ENCODE measurements at regions not wholly inside any gene's neighbourhood (a gene's known extent, or its start where the extent isn't known, plus 50 kb on each side); places are given as distances from the start of the nearest gene placed in this dataset.

DNA sequence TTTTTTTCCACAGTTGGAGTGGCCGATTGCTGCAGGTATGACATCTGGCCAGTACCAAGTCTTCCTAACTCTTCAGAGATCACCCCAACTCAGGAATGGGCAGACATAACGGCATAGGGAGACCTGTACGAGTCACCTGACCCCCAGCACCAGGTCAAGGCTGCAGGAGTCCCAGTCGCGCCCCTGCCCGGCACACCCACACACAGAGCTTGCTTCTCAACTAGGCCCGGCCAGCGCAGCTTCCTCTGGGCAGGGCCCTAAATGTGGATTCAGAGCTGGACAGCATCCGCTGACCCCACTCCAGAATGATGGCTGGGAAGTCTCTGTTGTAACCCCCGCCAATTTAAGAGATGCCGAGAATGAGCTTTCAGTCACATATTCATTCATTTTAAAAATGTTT, 58.8 kb upstream of the CLDN14 start:
- in situ Hi-C loops (cut with MboI; ENCODE audit: low sequenced_read_pairs in 4 of 4), result no loop called here

DNA sequence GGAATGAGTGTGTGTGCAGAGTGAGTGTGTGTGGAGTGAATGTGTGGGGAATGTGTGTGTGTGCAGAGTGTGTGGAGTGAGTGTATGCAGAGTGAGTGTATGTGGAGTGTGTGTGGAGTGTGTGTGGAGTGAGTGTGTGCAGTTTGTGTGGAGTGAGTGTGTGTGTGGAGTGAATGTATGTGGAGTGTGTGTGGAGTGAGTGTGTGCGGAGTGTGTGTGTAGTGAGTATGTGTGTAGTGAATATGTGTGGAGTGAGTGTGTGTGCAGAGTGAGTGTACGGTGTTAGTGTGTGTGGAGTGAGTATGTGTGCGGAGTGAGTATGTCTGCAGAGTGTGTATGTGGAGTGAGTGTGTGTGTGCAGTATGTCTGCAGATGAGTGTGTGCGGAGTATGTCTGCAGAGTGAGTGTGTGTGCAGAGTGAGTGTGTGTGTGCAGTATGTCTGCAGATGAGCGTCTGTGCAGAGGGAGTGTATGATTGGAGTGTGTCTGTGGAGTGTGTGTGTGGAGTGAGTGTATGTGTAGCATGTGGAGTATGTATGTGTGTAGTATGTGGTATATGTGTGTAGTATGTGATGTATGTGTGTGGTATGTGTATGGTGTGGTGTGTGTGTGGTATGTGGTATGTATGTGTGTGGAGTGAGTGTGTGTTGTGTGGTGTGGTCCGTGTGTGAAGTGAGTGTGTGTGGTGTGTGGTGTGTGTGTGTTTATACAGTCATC, 59.7 kb upstream of the CLDN14 start:
- H3K36me3 ChIP-seq, result no peaks in the 10 kb centered on the region
- no peaks in the 10 kb centered on the region for H3K4me1 ChIP-seq
- TF ChIP-seq POLR2A (IDR thresholded peaks at IDR 0.05), result no peak
- in situ Hi-C loops (cut with MboI; ENCODE audit: low sequenced_read_pairs in 4 of 4), result no loop called here
- H3K4me3 ChIP-seq, result no peak overlapping the region
- H3K9me3 ChIP-seq, result no peaks in the 10 kb centered on the region
- DNase-seq (no peak), ATAC-seq (no peak)
- H3K27ac ChIP-seq, result no peak overlapping the region
- peaks cover 7 to 29% (median 27%) of the 10 kb centered on the region in 3 donors for H3K27me3 ChIP-seq
- intact Hi-C loops (cut with DNase I; ENCODE audit: low total_unique reads), result no loop called here

More for the DNA sequence above, 58.8 kb upstream of the CLDN14 start:
- intact Hi-C loops (cut with DNase I; ENCODE audit: low total_unique reads), result no loop called here
- Histone ChIP-seq H3K36me3 (no peaks in the 10 kb centered on the region), H3K4me3 (no peak overlapping the region), H3K27ac (no peak overlapping the region), H3K9me3 (no peaks in the 10 kb centered on the region), H3K27me3 (peaks cover 7 to 29% (median 28%) of the 10 kb centered on the region in 3 donors), H3K4me1 (no peaks in the 10 kb centered on the region)
- DNase-seq, result no peak
- ATAC-seq, result no peak
- TF ChIP-seq POLR2A (IDR thresholded peaks at IDR 0.05), result no peak
- TF ChIP-seq, protein P1, sequence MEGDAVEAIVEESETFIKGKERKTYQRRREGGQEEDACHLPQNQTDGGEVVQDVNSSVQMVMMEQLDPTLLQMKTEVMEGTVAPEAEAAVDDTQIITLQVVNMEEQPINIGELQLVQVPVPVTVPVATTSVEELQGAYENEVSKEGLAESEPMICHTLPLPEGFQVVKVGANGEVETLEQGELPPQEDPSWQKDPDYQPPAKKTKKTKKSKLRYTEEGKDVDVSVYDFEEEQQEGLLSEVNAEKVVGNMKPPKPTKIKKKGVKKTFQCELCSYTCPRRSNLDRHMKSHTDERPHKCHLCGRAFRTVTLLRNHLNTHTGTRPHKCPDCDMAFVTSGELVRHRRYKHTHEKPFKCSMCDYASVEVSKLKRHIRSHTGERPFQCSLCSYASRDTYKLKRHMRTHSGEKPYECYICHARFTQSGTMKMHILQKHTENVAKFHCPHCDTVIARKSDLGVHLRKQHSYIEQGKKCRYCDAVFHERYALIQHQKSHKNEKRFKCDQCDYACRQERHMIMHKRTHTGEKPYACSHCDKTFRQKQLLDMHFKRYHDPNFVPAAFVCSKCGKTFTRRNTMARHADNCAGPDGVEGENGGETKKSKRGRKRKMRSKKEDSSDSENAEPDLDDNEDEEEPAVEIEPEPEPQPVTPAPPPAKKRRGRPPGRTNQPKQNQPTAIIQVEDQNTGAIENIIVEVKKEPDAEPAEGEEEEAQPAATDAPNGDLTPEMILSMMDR (IDR thresholded peaks at IDR 0.05 in 4 of 5, conservative IDR thresholded peaks at IDR 0.05 in 1 of 5), result no peak

DNA sequence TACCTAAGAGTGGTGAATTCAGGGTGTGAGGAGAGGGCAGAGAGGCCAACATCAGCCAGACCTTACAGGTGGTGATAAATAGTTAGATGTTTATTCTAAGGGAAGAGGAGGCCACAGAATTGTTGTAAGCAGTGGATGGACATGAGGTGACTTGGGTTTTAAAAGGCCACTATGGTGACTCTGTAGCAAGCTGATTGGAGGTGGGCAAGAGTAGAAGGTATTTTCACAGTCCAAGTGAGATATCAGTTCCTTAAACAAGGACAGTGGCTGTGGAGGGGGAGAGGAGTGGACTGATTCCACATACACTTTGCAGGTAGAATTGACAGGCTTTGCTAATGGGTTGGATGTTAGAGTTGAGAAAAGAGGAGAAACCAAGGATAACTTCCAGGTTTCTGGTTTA, 60.8 kb upstream of the CLDN14 start:
- Histone ChIP-seq H3K36me3 (no peaks in the 10 kb centered on the region), H3K9me3 (no peaks in the 10 kb centered on the region), H3K4me3 (no peak overlapping the region), H3K4me1 (no peaks in the 10 kb centered on the region), H3K27me3 (peaks cover 7 to 29% (median 24%) of the 10 kb centered on the region in 3 donors), H3K27ac (no peak overlapping the region)
- intact Hi-C loops (cut with DNase I; ENCODE audit: low total_unique reads), result no loop called here
- in situ Hi-C loops (cut with MboI; ENCODE audit: low sequenced_read_pairs in 4 of 4), result no loop called here
- no peak for ATAC-seq
- TF ChIP-seq, protein P1 (IDR thresholded peaks at IDR 0.05 in 4 of 5, conservative IDR thresholded peaks at IDR 0.05 in 1 of 5), result no peak
- no peak for TF ChIP-seq POLR2A (IDR thresholded peaks at IDR 0.05)
- no peak for DNase-seq

DNA sequence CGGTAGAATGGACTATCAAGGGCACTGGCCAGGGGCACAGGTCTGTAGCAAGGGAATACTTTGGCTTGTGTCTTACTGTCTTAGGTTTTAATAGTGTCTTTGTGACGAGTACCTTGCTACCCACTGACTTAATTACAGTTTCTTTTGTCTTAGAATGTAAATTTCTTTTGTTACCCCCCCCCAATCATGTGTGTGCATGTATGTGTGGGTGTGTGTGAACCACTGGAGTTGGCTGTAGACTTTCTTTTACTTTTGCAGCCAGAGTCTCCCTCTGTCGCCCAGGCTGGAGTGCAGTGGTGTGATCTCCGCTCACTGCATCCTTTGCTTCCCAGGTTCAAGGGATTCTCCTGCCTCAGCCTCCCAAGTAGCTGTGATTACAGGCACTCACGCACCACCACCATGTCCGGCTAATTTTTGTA, 61.8 kb upstream of the CLDN14 start:
- ATAC-seq (no peak), DNase-seq (no peak)
- Histone ChIP-seq H3K36me3 (no peaks in the 10 kb centered on the region), H3K27me3 (peaks cover 7 to 29% (median 24%) of the 10 kb centered on the region in 3 donors), H3K4me3 (no peak overlapping the region), H3K4me1 (no peaks in the 10 kb centered on the region), H3K27ac (no peak overlapping the region), H3K9me3 (no peaks in the 10 kb centered on the region)
- in situ Hi-C loops (cut with MboI; ENCODE audit: low sequenced_read_pairs in 4 of 4), result no loop called here
- intact Hi-C loops (cut with DNase I; ENCODE audit: low total_unique reads), result no loop called here
- TF ChIP-seq, protein P1 (IDR thresholded peaks at IDR 0.05 in 4 of 5, conservative IDR thresholded peaks at IDR 0.05 in 1 of 5), result no peak
- TF ChIP-seq POLR2A (IDR thresholded peaks at IDR 0.05), result no peak

DNA sequence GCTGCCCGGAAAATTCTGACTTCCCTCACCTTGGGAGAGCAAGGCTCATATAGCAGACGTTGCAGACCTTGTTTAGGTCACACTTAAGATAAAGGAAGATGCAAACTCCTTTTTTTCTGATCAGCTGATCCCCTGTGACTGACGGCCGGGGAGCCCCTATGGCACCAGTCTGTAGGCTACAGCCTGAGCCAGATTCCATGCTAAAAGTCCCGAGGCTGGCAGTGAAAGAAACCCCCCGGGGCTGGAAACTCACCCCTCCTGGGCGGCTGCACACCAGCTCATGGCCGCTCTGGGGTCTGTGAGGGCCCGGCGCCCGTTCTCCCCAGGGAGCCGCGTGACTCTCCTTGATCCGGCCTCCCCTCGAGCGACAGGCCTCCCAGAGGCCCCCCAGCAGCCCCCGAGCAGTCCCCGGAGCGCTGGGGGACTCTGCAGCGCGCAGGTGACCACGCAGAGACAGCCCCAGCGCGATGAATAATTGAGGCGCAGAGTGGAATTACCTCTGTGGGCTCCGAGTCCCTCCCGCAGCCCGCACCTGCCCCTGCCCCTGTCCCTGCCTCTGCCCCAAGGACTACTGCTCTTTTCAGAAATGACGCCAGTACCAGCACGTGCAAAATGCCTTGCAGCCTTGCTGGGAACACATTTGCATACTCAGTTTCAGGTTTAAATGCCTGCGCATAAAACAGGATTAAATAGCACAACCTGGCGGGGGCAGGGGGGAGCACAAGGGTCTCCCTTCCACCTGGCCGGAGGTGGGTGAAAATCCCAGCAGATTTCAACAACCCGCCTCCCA, 62.6 kb upstream of the CLDN14 start:
- TF ChIP-seq POLR2A (IDR thresholded peaks at IDR 0.05), result no peak
- TF ChIP-seq, protein P1 (IDR thresholded peaks at IDR 0.05 in 4 of 5, conservative IDR thresholded peaks at IDR 0.05 in 1 of 5), result no peak
- in situ Hi-C loops (cut with MboI; ENCODE audit: low sequenced_read_pairs in 4 of 4), result no loop called here

More for the DNA sequence above, 62.6 kb upstream of the CLDN14 start:
- Histone ChIP-seq H3K4me1 (no peaks in the 10 kb centered on the region), H3K9me3 (no peaks in the 10 kb centered on the region), H3K4me3 (no peak overlapping the region), H3K27ac (no peak overlapping the region), H3K36me3 (no peaks in the 10 kb centered on the region), H3K27me3 (peaks cover 7 to 29% (median 24%) of the 10 kb centered on the region in 3 donors)
- ATAC-seq (no peak), DNase-seq (no peak)
- intact Hi-C loops (cut with DNase I; ENCODE audit: low total_unique reads), result no loop called here
